H1 (cell line): ENCODE measurements at regions not wholly inside any gene's neighbourhood (a gene's known extent, or its start where the extent isn't known, plus 50 kb on each side); places are given as distances from the start of the nearest gene placed in this dataset.

Experiments used
- CEBPB ChIP-seq: IDR thresholded peaks from 2 replicates; pipeline ENCODE4 v1.6.1; 2012; ENCODE audit warnings: low read depth, low read length
- JUND ChIP-seq: IDR thresholded peaks from 2 replicates; pipeline ENCODE4 v1.6.1; 2011; ENCODE audit warnings: mild to moderate bottlenecking, improper control_type of control experiment, low read length

DNA sequence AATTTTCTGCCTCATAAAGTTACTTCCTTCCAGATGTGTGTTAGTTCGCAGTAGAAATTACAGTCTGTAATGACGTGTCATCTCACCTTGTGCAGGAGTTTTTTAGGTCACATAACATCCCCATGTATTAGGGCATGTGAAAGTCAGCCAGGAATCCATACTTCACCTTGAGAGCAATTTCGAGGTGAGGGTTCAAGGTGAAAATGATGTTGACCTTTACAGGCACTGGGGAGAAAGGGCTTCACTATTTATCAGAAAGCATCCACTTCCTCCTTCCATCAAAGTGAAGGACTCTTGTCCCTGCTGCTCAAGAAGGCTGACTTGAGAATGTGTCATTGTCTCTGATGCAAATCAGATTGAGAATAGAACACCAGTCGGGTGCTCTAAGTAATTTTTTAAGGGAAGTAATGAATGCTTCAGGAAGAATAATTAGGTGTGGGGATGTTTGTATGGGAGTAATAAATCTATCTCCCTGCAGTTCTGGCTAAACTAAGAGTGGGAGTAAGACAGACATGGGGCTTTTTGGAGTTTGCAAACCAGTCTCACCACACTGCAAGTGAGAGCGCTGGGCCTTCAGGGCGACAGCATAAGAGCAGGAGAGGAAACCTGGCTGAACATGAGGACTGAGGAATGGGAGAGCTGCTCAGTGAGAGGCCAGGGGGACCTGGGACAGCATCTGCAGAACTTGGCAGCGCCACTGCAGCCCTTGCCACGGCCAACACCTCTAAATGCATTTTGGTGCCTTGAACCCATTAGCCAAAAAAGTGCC, 85.9 kb upstream of the IL12A start:
- TF ChIP-seq JUND = no peak
- no peak for TF ChIP-seq CEBPB
